ENCODE measurements at regions not wholly inside any gene's neighbourhood (a gene's known extent, or its start where the extent isn't known, plus 50 kb on each side); places are given as distances from the start of the nearest gene placed in this dataset.

DNA sequence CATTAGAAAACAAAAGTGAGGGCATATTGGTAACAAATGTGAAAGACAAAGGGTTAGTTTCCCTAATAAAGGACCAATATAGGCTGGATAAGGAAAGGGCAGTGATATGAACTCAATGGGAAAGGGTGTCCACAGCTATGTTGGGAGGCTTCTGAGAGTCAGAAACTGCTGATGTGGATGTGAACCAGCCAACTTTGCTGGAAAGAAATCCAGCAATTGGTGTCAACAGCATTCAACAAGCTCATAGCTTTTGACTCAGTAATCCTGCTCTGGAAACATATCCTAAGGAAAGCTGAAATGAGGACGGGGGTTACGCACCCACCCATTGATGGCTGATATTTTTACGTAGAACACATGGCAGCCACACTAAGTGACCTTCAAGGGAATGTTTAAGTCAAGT is 63.7 kb downstream of the ARL4C start:
- Histone ChIP-seq H3K36me3 (replicated peaks in 1 of 2; ENCODE audit: insufficient read depth in 1 of 2, low read depth in 2 of 2) (no peaks in the 10 kb centered on the region), H3K27ac (no peak overlapping the region), H3K9me3 (no peaks in the 10 kb centered on the region), H3K4me3 (no peak overlapping the region), H3K27me3 (no peaks in the 10 kb centered on the region), H3K4me1 (no peaks in the 10 kb centered on the region)
- intact Hi-C loops (cut with DNase I) = no loop called here
- WGBS, 2 donors = 79 to 83% methylated on average over 3 of the region's 3 CpGs
- TF ChIP-seq POLR2A (IDR thresholded peaks at IDR 0.05) = no peak
- DNase-seq = no peak
- no peak for ATAC-seq

DNA sequence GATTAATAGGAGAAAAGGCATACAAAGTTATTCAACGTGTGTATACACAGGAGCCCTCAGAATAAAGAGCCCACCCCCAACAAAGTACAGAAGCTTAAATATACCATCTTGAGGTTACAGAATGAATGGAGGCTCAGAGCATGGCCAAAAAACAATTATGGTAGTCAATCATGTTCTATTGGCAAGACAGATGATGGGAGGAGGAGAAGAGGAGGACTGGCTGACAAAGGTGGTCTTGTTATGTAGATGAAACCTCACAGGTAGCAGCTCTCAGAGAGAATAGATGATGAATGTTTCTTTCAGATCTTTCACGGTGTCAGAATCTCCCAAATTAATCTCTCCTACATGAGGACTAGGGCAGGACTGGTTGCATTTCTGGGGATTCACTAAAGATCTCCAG is 66.0 kb downstream of the ARL4C start:
- intact Hi-C loops (cut with DNase I) = no loop called here
- DNase-seq (no peak), ATAC-seq (no peak)
- H3K4me3 ChIP-seq = no peak overlapping the region
- H3K27ac ChIP-seq = no peak overlapping the region
- no peaks in the 10 kb centered on the region for H3K36me3 ChIP-seq (replicated peaks in 1 of 2; ENCODE audit: insufficient read depth in 1 of 2, low read depth in 2 of 2)
- TF ChIP-seq POLR2A (IDR thresholded peaks at IDR 0.05) (no peak), CTCF (IDR thresholded peaks at IDR 0.05) (no peak)
- H3K27me3 ChIP-seq = no peaks in the 10 kb centered on the region
- no peaks in the 10 kb centered on the region for H3K9me3 ChIP-seq
- H3K4me1 ChIP-seq = no peaks in the 10 kb centered on the region
- 43 to 49% methylated on average over 2 of the region's 2 CpGs for WGBS, 2 donors

DNA sequence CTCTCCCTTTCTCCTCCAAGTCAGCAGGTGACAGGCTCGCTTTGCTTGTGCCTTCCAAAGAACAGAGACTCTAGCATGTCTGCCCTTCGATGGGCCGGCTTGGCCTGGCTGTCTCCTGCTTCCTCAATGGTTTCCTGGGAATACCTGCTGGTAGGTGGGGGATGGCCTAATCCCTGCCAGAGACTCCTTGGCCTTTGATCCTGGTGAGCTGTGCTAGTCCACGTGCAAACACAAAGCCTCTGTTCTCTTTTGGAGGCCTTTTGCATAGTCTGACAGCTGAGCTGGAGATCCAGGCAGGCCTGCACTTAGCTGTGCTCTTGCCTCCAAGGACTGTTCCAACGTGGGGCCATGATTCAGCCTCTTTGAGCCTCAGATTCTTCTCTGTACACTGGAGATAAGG is 67.6 kb downstream of the ARL4C start:
- H3K4me1 ChIP-seq = no peaks in the 10 kb centered on the region
- intact Hi-C loops (cut with DNase I) = no loop called here
- TF ChIP-seq CTCF (IDR thresholded peaks at IDR 0.05) (no peak), POLR2A (IDR thresholded peaks at IDR 0.05) (no peak)
- H3K27me3 ChIP-seq = no peaks in the 10 kb centered on the region
- ATAC-seq = no peak
- WGBS, 2 donors = 53 to 68% methylated on average over 5 of the region's 5 CpGs
- H3K4me3 ChIP-seq = no peak overlapping the region
- no peak overlapping the region for H3K27ac ChIP-seq
- no peaks in the 10 kb centered on the region for H3K9me3 ChIP-seq
- no peak for DNase-seq
- H3K36me3 ChIP-seq (replicated peaks in 1 of 2; ENCODE audit: insufficient read depth in 1 of 2, low read depth in 2 of 2) = no peaks in the 10 kb centered on the region

DNA sequence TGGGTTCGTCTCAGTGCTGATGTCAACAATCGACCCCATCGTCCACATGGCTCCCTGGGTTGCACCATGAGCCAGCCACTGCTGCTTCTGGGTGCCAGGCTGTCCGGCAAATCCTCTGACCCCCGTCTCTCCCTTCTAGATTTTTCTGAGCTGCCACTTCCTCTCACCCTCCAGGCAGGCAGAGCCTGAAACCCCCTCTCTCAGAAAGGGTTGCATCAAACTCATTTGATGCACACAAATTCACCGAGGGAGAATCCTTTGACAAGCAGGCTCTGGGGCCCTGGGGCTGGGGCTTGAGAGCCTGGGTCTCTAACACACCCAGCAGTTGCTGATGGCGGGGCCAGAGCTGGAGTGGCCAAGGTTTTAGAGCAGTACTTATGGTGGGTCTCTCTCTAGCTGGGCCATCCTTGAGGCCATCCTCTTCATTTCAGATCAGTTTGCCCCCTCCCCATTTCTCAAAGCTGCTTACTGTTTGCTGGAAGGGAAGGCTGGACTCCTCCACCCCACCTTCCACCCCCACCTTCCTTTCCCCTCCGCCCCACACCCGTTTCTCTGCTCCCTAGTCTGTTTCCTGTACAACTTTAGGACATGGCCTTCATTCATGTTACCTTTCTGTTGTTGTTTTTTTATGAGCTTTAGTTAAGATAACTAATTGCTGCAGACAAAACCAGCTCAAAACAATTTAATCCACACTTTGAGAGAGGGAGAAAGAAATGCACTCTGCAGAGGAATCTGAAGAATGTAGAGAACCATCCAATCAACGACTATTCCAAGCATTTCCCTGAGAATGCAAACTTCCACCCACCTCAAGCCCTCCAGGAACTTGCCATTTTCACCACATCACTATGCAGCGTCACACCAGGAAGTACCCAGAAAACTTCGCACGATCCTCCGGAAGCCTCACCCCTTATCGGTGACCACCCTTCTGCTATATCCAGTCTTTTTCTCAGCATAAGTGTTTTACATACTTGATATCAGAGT is 69.5 kb downstream of the ARL4C start:
- Histone ChIP-seq H3K36me3 (replicated peaks in 1 of 2; ENCODE audit: insufficient read depth in 1 of 2, low read depth in 2 of 2) (no peaks in the 10 kb centered on the region), H3K27ac (peak overlapping the region in 3 of 4 donors; percentile 21 to 66 (median 36)), H3K4me1 (peaks cover 3% of the 10 kb centered on the region), H3K27me3 (no peaks in the 10 kb centered on the region), H3K4me3 (no peak overlapping the region), H3K9me3 (no peaks in the 10 kb centered on the region)
- ATAC-seq (peak; percentile 86), DNase-seq (peak in 2 of 4 donors; percentile 42 to 46)
- intact Hi-C loops (cut with DNase I) = no loop called here
- WGBS, 2 donors = 32 to 47% methylated on average over 15 of the region's 15 CpGs
- TF ChIP-seq CTCF (IDR thresholded peaks at IDR 0.05) (no peak), POLR2A (IDR thresholded peaks at IDR 0.05) (no peak)

GRCh38 chr2:234426616-234427015 is 70.3 kb downstream of the ARL4C start:
- TF ChIP-seq CTCF (IDR thresholded peaks at IDR 0.05) (no peak), POLR2A (IDR thresholded peaks at IDR 0.05) (no peak)
- Histone ChIP-seq H3K4me1 (peaks cover 6% of the 10 kb centered on the region), H3K27me3 (no peaks in the 10 kb centered on the region), H3K9me3 (no peaks in the 10 kb centered on the region), H3K36me3 (replicated peaks in 1 of 2; ENCODE audit: insufficient read depth in 1 of 2, low read depth in 2 of 2) (no peaks in the 10 kb centered on the region), H3K4me3 (no peak overlapping the region), H3K27ac (peak overlapping the region in 1 of 4 donors; percentile 66)
- DNase-seq (no peak), ATAC-seq (no peak)
- intact Hi-C loops (cut with DNase I) = no loop called here
- 62 to 89% methylated on average over 4 of the region's 4 CpGs for WGBS, 2 donors

All from body of pancreas (tissue), 4 donors.